ENCODE measurements at regions not wholly inside any gene's neighbourhood (a gene's known extent, or its start where the extent isn't known, plus 50 kb on each side); places are given as distances from the start of the nearest gene placed in this dataset.

DNA sequence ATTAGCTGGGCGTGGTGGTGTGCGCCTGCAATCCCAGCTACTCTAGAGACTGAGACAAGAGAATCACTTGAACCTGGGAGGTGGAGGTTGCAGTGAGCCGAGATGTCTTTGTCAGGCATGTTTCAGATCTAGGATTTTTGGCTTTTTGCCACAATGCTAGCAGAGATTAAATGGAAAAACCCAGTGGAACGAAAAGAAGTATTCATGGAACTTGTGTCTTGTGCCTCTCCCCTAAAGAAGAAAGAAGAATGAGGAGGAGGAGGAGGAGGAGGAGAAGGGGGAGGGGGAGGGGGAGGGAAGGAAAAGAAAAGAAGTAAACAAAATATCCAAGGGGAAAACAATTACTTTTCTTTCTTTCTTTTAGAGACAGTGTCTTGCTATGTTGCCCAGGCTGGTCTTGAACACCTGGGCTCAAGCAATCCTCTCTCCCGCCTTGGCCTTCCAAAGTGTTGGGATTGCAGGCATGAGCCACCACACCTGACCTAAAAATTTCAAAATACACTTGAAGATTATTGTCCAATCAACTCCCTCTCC lies 106.0 kb downstream of the ARRDC3 start:
- TF ChIP-seq, protein P1, sequence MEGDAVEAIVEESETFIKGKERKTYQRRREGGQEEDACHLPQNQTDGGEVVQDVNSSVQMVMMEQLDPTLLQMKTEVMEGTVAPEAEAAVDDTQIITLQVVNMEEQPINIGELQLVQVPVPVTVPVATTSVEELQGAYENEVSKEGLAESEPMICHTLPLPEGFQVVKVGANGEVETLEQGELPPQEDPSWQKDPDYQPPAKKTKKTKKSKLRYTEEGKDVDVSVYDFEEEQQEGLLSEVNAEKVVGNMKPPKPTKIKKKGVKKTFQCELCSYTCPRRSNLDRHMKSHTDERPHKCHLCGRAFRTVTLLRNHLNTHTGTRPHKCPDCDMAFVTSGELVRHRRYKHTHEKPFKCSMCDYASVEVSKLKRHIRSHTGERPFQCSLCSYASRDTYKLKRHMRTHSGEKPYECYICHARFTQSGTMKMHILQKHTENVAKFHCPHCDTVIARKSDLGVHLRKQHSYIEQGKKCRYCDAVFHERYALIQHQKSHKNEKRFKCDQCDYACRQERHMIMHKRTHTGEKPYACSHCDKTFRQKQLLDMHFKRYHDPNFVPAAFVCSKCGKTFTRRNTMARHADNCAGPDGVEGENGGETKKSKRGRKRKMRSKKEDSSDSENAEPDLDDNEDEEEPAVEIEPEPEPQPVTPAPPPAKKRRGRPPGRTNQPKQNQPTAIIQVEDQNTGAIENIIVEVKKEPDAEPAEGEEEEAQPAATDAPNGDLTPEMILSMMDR (IDR thresholded peaks at IDR 0.05; ENCODE audit: low read depth, low read length): no peak
- TF ChIP-seq EZH2phosphoT487 (IDR thresholded peaks at IDR 0.05; ENCODE audit: low read depth): no peak
- Histone ChIP-seq H3K4me2 (ENCODE audit: low read length) (no peak overlapping the region), H2AFZ (ENCODE audit: low read depth, low read length) (no peak overlapping the region), H3K4me1 (ENCODE audit: low read length) (peaks cover 30% of the 10 kb centered on the region), H3K4me3 (ENCODE audit: low read length) (no peak overlapping the region), H3K36me3 (replicated peaks; ENCODE audit: low read depth, low read length) (no peaks in the 10 kb centered on the region), H3K9ac (ENCODE audit: low read length) (no peak overlapping the region), H3K27me3 (ENCODE audit: low read depth, low read length) (peaks cover 26% of the 10 kb centered on the region), H3K9me3 (ENCODE audit: insufficient read depth, low read length) (no peaks in the 10 kb centered on the region), H3K27ac (ENCODE audit: low read length) (no peak overlapping the region), H3K79me2 (ENCODE audit: low read length) (no peaks in the 10 kb centered on the region), H4K20me1 (ENCODE audit: insufficient read depth, low read length) (no peaks in the 10 kb centered on the region)

DNA sequence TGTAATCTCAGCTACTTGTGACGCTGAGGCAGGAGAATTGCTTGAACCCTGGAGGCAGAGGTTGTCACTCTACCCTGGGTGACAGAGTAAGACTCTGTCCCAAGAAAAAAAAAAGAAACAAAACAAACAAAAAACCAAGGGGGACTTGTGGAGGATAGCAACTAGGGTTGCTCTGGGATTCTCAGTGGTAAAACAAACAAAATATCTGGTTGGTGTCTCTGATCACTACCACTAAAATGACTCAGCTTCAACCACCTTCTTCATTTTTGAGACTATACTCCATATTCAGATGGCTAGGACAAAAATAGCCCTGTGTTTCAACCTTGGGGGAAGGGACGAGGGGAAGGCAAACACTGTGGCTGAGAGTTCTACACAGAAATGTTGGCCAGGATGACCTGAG lies 110.3 kb downstream of the ARRDC3 start:
- Histone ChIP-seq H3K36me3 (replicated peaks; ENCODE audit: low read depth, low read length) (no peaks in the 10 kb centered on the region), H3K27ac (ENCODE audit: low read length) (peak overlapping the region; percentile 39; the same call in 1 of the 2 replicates), H3K27me3 (ENCODE audit: low read depth, low read length) (peaks cover 22% of the 10 kb centered on the region), H4K20me1 (ENCODE audit: insufficient read depth, low read length) (no peaks in the 10 kb centered on the region), H3K9me3 (ENCODE audit: insufficient read depth, low read length) (no peaks in the 10 kb centered on the region), H3K4me3 (ENCODE audit: low read length) (peak overlapping the region; percentile 32; the same call in 1 of the 2 replicates), H3K4me1 (ENCODE audit: low read length) (peaks cover 18% of the 10 kb centered on the region), H3K4me2 (ENCODE audit: low read length) (peak overlapping the region; percentile 69), H3K9ac (ENCODE audit: low read length) (no peak overlapping the region), H3K79me2 (ENCODE audit: low read length) (no peaks in the 10 kb centered on the region), H2AFZ (ENCODE audit: low read depth, low read length) (no peak overlapping the region)
- TF ChIP-seq EZH2phosphoT487 (IDR thresholded peaks at IDR 0.05; ENCODE audit: low read depth): peak; percentile 91
- TF ChIP-seq, protein P1 (IDR thresholded peaks at IDR 0.05; ENCODE audit: low read depth, low read length): no peak

DNA sequence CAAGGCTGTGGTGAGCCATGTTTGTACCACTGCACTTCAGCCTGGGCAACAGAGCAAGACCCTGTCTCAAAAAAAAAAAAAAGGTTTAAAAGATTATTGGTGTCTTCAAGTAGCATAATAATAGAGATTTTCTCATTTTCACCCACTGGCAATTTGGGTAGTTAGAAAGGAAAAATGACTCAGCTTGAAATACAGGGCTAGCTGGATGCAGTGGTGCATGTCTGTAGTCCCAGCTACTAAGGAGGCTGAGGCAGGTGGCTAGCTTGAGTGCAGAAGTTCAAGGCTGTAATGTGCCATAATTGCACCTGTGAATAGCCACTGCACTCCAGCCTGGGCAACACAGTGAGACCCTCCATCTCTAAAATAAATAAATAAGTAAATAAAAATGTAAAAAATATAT lies 111.1 kb downstream of the ARRDC3 start:
- Histone ChIP-seq H3K79me2 (ENCODE audit: low read length) (no peaks in the 10 kb centered on the region), H3K9me3 (ENCODE audit: insufficient read depth, low read length) (no peaks in the 10 kb centered on the region), H3K36me3 (replicated peaks; ENCODE audit: low read depth, low read length) (no peaks in the 10 kb centered on the region), H4K20me1 (ENCODE audit: insufficient read depth, low read length) (no peaks in the 10 kb centered on the region), H3K4me2 (ENCODE audit: low read length) (no peak overlapping the region), H3K4me1 (ENCODE audit: low read length) (peaks cover 15% of the 10 kb centered on the region), H3K9ac (ENCODE audit: low read length) (no peak overlapping the region), H3K4me3 (ENCODE audit: low read length) (no peak overlapping the region), H3K27ac (ENCODE audit: low read length) (no peak overlapping the region), H2AFZ (ENCODE audit: low read depth, low read length) (no peak overlapping the region), H3K27me3 (ENCODE audit: low read depth, low read length) (peaks cover 20% of the 10 kb centered on the region)
- TF ChIP-seq, protein P1 (IDR thresholded peaks at IDR 0.05; ENCODE audit: low read depth, low read length): no peak
- TF ChIP-seq EZH2phosphoT487 (IDR thresholded peaks at IDR 0.05; ENCODE audit: low read depth): 0 out of 2 replicates have a peak, but pooled peaks have one; percentile 24

DNA sequence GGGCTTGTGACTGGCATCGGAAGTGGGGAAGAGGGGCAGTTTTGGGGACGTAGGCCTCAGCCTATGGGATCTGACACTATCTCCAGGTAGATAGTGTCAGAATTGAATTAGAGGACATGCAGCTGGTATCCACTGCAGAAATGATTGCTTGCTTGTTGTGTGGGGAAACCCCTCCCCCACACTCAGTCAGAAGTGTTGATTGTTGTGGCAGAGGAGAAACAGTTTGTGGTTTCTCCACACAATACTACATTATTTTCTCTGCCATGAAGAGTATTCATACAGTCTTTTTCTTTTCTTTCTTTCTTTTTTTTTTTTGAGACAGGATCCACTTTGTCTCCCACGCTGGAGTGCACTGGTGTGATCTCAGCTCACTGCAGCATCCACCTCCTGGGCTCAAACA lies 113.9 kb downstream of the ARRDC3 start:
- Histone ChIP-seq H2AFZ (ENCODE audit: low read depth, low read length) (no peak overlapping the region), H3K4me2 (ENCODE audit: low read length) (no peak overlapping the region), H4K20me1 (ENCODE audit: insufficient read depth, low read length) (no peaks in the 10 kb centered on the region), H3K9ac (ENCODE audit: low read length) (no peak overlapping the region), H3K27me3 (ENCODE audit: low read depth, low read length) (peaks cover 21% of the 10 kb centered on the region), H3K79me2 (ENCODE audit: low read length) (no peaks in the 10 kb centered on the region), H3K4me3 (ENCODE audit: low read length) (no peak overlapping the region), H3K36me3 (replicated peaks; ENCODE audit: low read depth, low read length) (no peaks in the 10 kb centered on the region), H3K9me3 (ENCODE audit: insufficient read depth, low read length) (no peaks in the 10 kb centered on the region), H3K4me1 (ENCODE audit: low read length) (peaks cover 25% of the 10 kb centered on the region), H3K27ac (ENCODE audit: low read length) (no peak overlapping the region)
- TF ChIP-seq, protein P1 (IDR thresholded peaks at IDR 0.05; ENCODE audit: low read depth, low read length): no peak
- no peak for TF ChIP-seq EZH2phosphoT487 (IDR thresholded peaks at IDR 0.05; ENCODE audit: low read depth)

All from OCI-LY3 (cell line).